ENCODE measurements at regions not wholly inside any gene's neighbourhood (a gene's known extent, or its start where the extent isn't known, plus 50 kb on each side); places are given as distances from the start of the nearest gene placed in this dataset.
A peak's percentile ranks its signal among the peaks of the same experiment; 100 is the strongest.

DNA sequence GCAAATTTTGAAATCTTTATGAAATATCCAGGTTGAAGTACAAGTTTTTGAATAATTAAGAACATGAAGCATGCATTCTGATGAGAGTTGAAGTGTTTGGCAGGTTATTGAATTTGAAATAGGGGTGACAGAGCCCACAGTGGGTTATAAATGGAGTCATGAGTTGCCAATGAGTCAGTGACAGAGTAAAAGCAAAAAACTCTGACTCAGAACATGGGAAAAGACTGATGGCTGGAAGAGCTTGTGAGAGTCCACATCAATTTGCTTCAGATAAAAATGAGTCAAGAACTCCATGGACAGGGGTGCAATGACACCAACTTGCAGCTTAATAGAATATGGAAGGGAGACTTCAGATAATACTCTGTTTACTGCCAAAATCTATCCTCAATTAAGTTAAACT lies 105.3 kb downstream of the SLC6A15 start:
- DNase-seq (ENCODE audit: low spot score) = peak; percentile 49

DNA sequence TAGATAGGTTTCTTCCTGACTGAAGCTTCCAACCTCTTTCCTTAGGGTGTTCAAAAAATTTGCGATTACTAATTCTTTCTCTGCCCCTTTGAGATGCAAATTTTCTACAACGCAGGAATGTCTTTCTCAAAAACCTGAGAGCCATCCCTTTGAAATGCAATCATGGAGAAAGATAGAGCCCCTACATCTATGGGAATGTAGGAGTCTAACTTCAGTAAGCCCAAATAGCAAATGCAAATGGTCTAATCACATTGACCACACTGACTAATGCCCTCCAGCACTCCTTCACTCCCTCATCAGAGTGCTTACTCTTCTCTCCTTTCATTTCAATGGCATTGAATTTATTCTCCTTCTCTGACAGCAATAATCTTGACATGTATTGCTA lies 107.1 kb downstream of the SLC6A15 start:
- DNase-seq (ENCODE audit: low spot score) = no peak

DNA sequence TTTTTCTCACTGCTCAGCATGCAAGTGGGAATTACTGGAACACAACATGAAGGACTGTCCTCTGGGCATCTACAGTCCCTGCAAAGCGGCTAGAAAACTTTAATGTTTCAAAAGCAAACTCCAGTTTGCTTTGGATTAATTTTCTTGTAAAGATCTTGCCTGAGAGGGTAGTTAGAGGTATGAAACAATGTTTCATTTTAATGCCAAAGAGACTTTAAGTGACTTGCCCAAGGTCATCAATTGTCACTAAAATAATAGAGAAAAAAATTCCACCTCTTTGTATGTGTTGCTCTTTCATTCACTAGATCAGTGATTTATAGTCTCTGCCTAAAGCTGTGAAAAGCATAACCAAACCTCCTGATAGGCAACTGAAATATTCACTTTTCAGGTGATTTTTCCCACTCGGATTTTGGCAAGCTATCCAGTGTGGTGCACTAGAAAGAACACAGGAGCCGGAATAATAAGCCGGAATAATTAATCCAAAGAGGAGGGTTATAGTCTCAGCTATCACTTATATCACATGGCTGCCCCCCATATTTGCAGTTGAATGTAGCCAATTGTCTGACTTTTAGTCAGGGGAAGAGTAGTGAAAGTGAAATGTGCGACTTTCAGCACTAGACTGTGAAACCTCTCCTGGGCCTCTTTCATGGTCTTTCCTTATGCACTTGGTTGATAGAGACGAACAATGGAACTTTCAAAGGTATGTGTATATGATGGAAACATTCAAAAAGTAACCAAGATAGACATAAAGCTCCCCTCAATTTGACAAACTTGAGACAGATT lies 107.7 kb downstream of the SLC6A15 start:
- DNase-seq (ENCODE audit: low spot score) = no peak

DNA sequence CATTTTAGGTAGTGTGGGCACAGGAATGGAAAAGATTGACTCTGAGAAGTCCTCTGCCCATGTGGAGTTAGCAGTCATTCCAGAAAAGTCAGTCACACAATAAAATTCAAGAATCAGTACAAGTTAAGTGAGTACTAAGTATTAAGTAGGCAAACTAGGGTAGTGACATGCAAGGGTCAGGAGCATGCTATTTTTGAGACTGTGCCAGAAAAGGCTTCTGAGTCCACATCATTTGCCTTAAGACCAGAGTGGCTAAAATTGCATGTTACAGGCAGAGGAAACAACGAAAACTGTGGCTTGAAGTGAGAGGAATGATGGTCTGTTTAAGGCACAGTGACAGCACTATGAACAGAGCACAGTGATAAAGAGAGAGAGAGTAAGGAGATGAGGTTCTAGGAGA lies 108.9 kb downstream of the SLC6A15 start:
- DNase-seq (ENCODE audit: low spot score) = no peak

DNA sequence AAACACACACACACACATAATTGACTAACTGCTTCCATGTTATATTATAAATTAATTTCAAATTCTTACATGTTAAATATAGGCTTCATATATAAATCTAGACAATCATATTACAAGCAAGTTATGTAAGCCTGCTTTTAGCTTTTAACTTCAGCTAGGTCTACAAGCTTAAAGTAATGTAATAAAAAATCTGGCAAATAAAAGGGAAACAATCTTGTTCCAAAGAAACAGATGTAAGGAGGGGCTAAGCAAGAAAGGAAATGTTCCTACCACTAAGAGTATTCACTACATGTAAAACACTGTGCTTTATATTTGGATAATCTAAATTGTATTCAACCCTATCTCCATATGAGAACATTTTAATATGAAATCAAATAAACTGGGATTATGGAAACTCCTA lies 110.4 kb downstream of the SLC6A15 start:
- no peak for DNase-seq (ENCODE audit: low spot score)

DNA sequence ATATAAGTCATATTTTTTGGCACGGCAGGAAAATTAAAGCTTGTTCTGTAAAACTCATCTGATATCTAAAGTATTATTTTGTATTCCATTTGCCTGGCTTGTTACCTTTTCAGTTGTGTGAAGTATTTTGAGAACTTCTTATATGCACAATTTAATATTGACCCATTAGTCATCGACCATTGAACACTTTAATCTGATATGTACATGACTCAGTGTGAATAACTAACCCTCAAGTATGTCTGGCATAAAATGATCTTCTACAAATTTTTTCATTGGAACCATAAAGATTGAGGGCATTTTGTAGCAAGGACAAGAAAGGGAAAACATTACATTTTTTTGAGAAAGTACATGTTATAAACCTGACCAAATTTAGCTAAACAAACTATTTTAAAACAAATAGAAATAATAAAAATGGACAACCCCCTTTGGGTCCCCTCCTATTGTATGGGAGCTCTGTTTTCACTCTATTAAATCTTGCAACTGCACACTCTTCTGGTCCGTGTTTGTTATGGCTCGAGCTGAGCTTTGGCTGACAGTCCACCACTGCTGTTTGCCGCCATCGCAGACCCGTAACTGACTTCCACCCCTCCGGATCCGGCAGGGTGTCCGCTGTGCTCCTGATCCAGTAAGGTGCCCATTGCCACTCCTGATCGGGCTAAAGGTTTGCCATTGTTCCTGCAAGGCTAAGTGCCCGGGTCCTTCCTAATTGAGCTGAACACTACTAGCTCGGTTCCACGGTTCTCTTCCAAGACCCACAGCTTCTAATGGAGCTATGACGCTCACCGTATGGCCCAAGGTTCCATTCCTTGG lies 118.8 kb downstream of the SLC6A15 start:
- DNase-seq (ENCODE audit: low spot score) = peak; percentile 8

DNA sequence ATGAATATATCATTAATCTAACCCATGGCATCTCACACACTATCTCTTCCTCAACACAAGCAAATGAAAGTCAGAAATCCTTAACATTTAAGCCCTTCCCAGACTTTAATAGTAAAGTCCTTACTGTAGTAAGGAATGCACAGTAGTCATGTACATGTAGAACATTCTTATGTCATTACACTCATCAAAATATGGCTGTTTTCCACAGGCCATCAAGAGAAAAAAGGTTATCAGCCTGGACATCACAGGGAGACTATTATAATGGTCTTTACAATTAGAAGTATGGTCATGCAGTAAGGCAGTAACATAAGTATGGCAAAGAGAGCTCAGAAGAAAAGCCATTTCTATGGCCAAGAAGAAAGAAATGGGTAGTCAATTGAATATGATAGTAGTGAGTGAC lies 121.2 kb downstream of the SLC6A15 start:
- DNase-seq (ENCODE audit: low spot score) = no peak

DNA sequence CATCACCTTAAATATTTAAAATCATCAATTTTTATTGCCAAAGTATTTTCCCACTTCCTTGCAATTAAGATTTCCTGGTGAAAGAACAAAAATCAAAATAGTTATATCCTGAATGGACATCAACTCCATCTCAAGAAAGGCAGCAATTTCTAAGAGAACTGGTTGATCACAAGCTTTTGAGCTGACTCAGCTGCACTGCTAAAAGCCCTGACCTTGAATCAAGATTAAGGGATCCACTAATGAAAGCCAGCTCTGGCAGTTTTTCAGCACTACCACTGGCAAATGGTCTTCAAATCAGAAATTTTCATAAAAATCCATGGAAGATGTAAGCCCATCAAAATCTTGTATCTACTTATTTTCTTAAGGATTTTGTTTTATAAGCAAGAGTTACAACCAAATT lies 123.4 kb downstream of the SLC6A15 start:
- DNase-seq (ENCODE audit: low spot score) = no peak

DNA sequence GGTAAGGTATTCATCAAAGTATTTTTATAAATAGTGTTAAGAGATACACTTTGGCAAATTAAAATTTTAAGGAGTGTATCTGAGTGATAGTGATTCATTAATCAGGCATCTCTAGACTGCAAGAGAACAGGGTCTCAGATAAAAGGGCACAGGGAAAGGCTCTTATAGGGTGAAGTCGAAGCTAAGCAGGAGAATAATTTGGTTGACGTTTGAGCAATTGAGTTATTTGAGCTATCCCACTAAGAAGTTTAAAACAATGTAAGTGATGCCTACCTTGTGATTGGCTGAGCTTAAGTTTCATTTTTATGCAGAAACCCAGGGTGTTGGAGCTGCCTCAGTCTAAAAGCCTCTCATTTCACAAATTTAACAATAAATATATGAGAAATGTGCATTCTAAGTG lies 125.3 kb downstream of the SLC6A15 start:
- no peak for DNase-seq (ENCODE audit: low spot score)

DNA sequence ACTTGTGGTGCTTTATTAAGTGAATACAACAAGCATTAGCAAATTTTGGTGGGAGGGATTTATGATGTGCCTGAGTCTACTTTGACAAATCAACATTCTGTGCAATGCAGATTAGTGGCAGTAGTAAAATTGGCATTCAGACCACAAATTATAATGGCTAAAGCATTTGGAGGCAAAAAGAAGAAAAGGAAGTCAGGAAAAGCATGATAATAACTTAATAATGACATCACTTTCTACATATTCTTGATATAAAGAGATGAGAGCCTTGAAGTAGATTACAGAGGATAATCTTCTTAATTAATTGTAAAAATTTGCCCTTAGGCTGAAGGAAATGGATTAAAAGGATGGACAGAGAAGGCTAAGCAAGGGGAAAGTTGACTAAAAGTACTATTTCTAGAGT lies 126.0 kb downstream of the SLC6A15 start:
- no peak for DNase-seq (ENCODE audit: low spot score)

DNA sequence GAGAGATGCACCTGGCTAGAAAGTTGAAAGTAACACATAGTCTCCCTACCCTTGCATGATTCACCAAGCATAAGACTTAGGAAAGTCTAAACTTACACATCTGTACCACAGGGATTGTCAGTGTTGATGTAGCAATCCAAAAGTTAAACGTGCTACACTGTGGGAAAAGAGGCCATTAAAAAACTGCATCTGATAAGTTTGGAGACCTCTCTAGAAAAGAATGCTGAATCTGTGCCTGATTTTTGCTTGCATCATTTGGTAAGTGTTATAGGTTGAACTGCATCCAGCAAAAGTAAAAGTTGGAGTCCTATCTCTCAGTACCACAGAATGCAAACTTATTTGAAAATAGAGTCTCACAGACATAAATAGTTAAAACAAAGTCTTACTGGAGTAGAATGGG lies 126.6 kb downstream of the SLC6A15 start:
- DNase-seq (ENCODE audit: low spot score) = no peak

DNA sequence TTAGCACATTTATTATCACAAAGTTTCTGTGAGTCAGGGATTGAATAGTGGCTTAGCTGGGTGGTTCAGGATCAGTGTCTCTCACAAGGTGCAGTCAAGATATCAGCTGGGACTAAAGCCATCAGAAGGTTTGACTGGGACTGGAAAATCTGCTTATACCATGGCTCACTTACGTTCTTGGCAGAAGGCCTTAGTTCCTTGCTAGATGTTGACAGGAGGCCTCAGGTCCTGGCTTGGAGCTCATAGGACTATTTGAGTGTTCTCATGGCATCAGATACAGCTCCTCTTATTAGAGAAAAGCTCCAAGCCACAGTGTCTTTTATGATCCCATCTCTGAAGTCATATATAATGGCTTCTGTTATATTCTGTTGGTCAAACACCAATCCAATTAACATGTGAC lies 127.3 kb downstream of the SLC6A15 start:
- no peak for DNase-seq (ENCODE audit: low spot score)

DNA sequence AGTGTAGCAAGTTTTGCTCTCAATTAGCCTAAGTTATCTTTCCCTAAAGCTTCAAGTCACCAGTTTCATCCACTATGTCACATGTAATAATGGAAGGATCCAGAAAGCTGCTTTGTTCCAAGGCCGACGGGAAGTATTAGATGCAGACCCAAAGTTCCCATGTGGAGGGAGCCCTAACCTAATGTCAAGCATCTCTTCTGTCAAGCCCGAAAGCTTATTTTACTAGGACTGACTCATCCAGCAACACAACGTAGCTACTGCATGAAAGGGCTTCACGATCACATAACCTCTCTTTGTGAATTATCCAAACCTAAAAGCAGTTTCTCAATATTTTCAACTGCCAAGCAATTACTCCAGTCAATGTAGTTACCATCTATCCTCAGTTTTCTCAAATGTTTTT lies 133.4 kb downstream of the SLC6A15 start:
- DNase-seq (ENCODE audit: low spot score) = no peak

DNA sequence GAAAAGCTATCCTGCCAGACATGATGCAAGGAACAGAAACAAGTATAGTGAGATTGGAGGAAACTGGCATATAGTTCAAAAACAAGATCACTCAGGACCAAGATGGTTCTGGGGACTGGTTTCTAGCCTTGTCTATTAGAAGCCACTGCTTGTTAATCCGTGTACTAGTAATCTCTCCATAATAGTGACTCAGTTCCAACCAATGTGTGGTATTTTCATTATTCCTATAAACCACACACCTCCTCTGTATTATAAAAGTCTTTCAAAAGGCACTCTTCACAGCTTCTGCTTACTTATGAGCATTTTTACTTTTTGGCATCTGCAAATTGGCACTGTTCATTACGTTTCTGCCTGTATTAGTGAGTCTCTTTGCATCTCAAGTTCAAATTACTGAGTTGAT lies 140.3 kb downstream of the SLC6A15 start:
- DNase-seq (ENCODE audit: low spot score) = peak; percentile 35

DNA sequence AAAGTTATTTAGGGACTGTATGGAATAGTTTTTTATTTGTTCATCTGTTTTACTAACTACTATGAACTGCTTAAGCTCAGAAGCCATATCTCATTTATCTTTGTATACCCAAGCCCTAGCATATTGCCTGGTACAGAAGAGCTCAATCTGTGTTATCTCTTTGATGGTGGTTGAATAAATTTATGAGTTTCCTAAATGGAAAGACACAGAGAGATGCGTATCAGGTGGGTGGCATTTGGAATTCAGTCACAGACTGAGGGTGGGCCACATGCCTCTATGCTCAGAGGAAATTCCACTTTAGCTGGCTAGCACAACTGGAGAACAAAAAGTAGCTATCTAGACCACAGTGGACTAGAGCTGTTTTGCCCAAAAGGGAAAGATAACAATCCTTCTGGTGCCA lies 145.5 kb downstream of the SLC6A15 start:
- no peak for DNase-seq (ENCODE audit: low spot score)

DNA sequence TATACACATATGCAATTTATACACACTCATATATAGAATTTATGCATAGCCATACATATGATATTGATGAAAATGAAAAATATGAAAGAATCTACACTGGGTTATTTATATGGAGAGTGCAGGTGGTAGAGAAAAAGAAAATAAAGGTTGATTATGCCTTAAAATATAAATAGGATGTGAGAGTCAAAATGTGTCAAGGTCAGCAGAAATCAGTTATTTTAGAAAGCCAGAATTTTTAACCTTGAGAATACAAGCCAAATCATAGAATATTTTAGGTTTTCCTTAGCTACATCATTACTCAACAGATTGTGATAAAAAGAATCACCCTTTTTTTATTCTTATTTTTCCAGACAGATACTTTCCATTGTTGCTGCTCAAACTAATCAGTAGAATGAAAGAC lies 146.2 kb downstream of the SLC6A15 start:
- no peak for DNase-seq (ENCODE audit: low spot score)

DNA sequence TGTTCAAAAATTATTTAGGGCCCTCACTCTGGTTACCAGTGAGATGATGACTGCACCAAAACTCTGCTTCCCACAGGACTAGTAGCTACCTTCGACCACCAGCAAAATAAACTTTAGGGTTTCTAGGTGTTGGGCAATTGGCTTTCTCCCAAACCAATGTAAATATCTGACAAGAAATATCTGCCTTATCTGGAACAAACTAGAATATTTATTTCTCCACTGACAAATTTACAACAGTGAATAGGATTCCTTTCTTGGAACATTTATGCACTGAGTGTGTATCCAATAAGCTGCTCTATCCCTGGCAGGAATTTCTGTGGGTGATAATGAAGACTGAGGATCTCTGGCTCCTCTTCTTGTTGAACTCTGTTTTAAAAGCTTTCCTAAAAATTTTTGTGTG lies 148.6 kb downstream of the SLC6A15 start:
- no peak for DNase-seq (ENCODE audit: low spot score)

DNA sequence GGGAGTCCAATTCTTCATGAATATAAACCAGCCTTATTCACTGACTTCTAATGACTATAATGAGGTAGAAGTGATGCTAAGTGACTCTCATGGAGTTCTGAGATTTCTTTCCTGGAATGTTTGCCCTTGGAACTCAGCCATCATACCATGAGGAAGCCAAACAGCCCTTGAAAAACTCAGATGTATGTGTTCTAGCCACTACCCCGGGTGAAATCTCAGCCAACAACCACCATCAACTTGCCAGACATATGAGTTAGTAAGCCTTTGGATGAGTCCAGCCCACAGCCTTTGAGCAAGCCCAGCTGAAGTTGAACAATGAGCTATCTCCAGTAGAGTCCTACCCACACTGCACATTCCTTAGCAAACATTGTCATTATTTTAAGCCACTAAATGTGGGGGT lies 149.5 kb downstream of the SLC6A15 start:
- no peak for DNase-seq (ENCODE audit: low spot score)

DNA sequence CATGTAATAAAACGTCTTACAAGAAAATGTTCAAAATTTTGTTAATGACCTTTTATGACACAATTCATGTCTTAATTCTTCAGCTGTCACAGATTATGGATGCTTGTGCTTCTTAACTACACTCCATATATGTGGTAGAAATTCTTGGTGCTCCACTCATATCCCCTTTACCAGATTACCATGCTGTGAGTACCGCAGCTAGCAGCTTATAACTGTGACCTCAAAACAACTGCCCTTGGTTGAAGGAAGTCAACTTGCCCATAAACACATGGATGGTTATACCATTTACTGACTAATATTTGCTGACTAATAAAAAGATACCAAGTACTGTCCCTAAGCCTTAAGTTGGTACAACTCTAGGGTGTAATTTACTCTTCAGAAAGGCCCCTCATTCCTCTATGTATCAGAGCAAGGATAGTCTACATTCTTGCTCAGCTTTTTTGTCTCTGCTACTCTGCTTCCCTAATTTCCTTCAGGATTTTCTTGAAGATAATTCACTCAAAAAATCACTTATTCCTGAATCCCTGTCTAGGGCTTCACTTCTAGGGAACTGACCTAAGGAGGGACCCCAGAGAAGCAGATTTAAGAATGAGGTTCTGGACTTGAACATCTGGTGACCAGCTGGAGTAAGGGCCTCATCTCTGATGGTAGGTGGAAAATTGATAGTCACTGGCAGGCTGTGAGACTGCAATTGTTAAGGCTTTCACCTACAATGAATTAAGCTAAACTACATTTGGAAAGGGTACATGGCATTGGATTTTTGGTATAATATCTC lies 152.3 kb downstream of the SLC6A15 start:
- no peak for DNase-seq (ENCODE audit: low spot score)

DNA sequence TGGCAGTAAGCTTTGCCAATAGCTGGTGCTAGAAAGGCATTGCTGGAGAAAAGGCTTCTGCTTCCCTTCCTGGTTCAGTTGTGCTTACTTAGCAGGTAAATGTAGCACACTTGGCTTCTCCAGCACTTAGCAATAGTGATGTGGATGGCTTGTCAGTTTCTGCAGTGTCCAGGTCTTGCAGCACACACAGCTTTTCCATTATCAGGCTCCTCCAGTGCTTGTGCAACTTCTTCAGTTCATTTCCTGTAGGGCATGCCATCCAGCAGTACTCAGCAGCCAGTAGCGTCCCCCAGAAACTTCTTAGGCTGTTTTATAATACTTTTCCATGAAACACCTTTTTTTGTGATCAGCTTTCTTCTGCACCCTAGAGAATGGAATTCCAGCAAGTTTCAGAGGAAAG lies 154.6 kb downstream of the SLC6A15 start:
- no peak for DNase-seq (ENCODE audit: low spot score)

DNA sequence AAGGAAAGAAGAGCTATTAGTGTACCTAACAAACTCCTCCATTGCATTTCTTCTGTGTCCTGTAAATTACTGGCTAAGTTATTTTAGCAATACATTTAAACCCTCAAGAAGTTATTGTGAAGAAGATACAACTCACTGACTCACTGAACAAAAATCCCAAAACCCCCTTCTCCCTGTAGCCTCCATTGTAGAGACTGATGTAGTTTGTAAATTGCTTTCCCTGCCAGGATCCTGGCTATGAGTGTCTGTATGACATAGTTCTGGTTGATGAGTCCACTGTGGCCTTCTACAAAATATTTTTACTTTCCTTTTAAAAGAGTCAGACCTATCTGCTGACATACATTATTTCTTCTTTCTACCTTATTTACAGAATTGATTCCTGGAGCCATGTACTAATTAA lies 155.6 kb downstream of the SLC6A15 start:
- peak; percentile 41 for DNase-seq (ENCODE audit: low spot score)

DNA sequence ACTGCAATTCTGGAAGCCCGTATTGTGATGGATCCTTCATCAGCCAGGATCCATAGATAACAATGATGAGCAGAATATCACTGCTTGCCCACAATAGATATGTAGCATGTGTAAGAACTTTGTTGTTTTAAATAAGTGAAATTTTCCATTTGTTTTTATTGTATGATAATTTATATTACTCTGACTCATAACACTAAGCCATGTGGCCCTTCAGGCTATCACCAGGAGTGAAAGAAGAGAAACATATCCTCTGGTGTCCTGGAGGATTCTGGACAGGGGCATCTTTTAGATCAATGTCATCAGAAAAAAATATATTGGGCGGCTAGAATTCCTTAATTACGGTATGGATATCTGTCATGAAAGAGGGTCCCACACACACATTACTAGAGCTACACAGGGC lies 167.5 kb downstream of the SLC6A15 start:
- no peak for DNase-seq (ENCODE audit: low spot score)

DNA sequence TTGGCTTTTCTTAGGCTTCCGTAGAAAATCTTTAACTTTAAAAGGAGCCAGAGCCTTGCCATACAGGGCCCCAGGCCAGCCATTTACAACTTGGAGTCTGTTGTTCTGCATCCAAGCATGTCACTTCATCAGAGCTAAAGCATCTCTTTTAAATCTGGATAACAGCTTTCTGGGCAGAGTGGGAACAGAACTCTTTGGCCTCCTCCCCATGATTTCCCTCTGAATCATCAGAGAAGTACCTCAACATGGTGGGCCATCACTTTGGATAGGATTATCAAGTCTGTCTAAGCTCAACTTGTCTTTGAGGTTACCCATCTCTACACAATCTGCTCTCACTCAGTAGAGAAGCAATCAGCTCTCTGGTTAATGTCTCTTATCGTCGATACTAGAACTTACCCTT lies 170.9 kb downstream of the SLC6A15 start:
- no peak for DNase-seq (ENCODE audit: low spot score)

Data from A172 (cell line).